ENCODE measurements at regions not wholly inside any gene's neighbourhood (a gene's known extent, or its start where the extent isn't known, plus 50 kb on each side); places are given as distances from the start of the nearest gene placed in this dataset.
"Not testable (repeated sequence)": the region's sequence is repeated elsewhere in the genome, so short reads cannot be mapped to it uniquely, and the experiment has no call there.

- Histone ChIP-seq H3K27me3 (no peaks in the 10 kb centered on the region), H3K27ac (no peak overlapping the region), H3K9me3 (peaks cover 30% of the 10 kb centered on the region), H3K9ac (no peak overlapping the region), H4K20me1 (no peaks in the 10 kb centered on the region), H3K4me3 (no peak overlapping the region), H3K36me3 (no peaks in the 10 kb centered on the region; the same call in 1 of the 2 replicates), H3K4me1 (peaks cover 26% of the 10 kb centered on the region), H3K4me2 (peak overlapping the region; percentile 57)
- no peak for TF ChIP-seq Cebpa-rat (IDR thresholded peaks at IDR 0.05)
These were observed 416.9 kb downstream of the PSAT1 start for GRCh38 chr9:78713614-78714405.

- TF ChIP-seq Cebpa-rat (IDR thresholded peaks at IDR 0.05) = no peak
These were observed 417.7 kb downstream of the PSAT1 start for GRCh38 chr9:78714576-78714975.

GRCh38 chr9:78719029-78719428 is 422.1 kb downstream of the PSAT1 start:
- H3K9ac ChIP-seq, H3K9me3 ChIP-seq, H3K27me3 ChIP-seq, H3K4me2 ChIP-seq, H3K27ac ChIP-seq, H3K4me3 ChIP-seq, H3K36me3 ChIP-seq, H4K20me1 ChIP-seq: not testable (repeated sequence)
- H3K4me1 ChIP-seq = peaks cover 11% of the 10 kb centered on the region

More at GRCh38 chr9:78714576-78714975, 417.7 kb downstream of the PSAT1 start:
- H3K9ac ChIP-seq = peak overlapping the region; percentile 51; the same call in 1 of the 2 replicates
- no peak overlapping the region for H3K4me3 ChIP-seq
- no peaks in the 10 kb centered on the region for H4K20me1 ChIP-seq
- no peaks in the 10 kb centered on the region; the same call in 1 of the 2 replicates for H3K36me3 ChIP-seq
- H3K27ac ChIP-seq = peak overlapping the region; percentile 32; the same call in 1 of the 2 replicates
- H3K4me1 ChIP-seq = peaks cover 24% of the 10 kb centered on the region
- peaks cover 22% of the 10 kb centered on the region for H3K9me3 ChIP-seq
- H3K4me2 ChIP-seq = peak overlapping the region; percentile 57
- H3K27me3 ChIP-seq = no peaks in the 10 kb centered on the region

- Histone ChIP-seq H3K4me3 (no peak overlapping the region), H3K9me3 (peaks cover 19% of the 10 kb centered on the region), H3K27ac (no peak overlapping the region), H4K20me1 (no peaks in the 10 kb centered on the region), H3K27me3 (no peaks in the 10 kb centered on the region), H3K4me2 (no peak overlapping the region), H3K36me3 (no peaks in the 10 kb centered on the region), H3K9ac (no peak overlapping the region), H3K4me1 (no peaks in the 10 kb centered on the region)
- TF ChIP-seq Cebpa-rat (IDR thresholded peaks at IDR 0.05) = no peak
These were observed 428.0 kb downstream of the PSAT1 start for GRCh38 chr9:78724896-78725295.

- no peaks in the 10 kb centered on the region for H3K27me3 ChIP-seq
- no peak for TF ChIP-seq Cebpa-rat (IDR thresholded peaks at IDR 0.05)
These were observed 428.6 kb downstream of the PSAT1 start for GRCh38 chr9:78725503-78725902.

GRCh38 chr9:78745331-78745730 is 448.4 kb downstream of the PSAT1 start:
- Histone ChIP-seq H3K9me3 (no peaks in the 10 kb centered on the region), H3K27ac (no peak overlapping the region), H4K20me1 (no peaks in the 10 kb centered on the region), H3K4me1 (no peaks in the 10 kb centered on the region), H3K9ac (no peak overlapping the region), H3K4me2 (no peak overlapping the region), H3K36me3 (no peaks in the 10 kb centered on the region), H3K27me3 (no peaks in the 10 kb centered on the region), H3K4me3 (no peak overlapping the region)
- TF ChIP-seq Cebpa-rat (IDR thresholded peaks at IDR 0.05) = no peak

More at GRCh38 chr9:78725503-78725902, 428.6 kb downstream of the PSAT1 start:
- Histone ChIP-seq H3K4me2 (no peak overlapping the region), H4K20me1 (no peaks in the 10 kb centered on the region), H3K9ac (no peak overlapping the region), H3K9me3 (peaks cover 19% of the 10 kb centered on the region), H3K4me1 (no peaks in the 10 kb centered on the region), H3K4me3 (no peak overlapping the region), H3K36me3 (no peaks in the 10 kb centered on the region), H3K27ac (no peak overlapping the region)

- Histone ChIP-seq H3K9me3 (no peaks in the 10 kb centered on the region), H4K20me1 (no peaks in the 10 kb centered on the region), H3K36me3 (no peaks in the 10 kb centered on the region), H3K4me3 (no peak overlapping the region), H3K4me1 (no peaks in the 10 kb centered on the region), H3K27me3 (no peaks in the 10 kb centered on the region), H3K9ac (no peak overlapping the region), H3K4me2 (no peak overlapping the region), H3K27ac (no peak overlapping the region)
- no peak for TF ChIP-seq Cebpa-rat (IDR thresholded peaks at IDR 0.05)
These were observed 449.1 kb downstream of the PSAT1 start for GRCh38 chr9:78746010-78746409.

- Histone ChIP-seq H3K9me3 (no peaks in the 10 kb centered on the region; the same call in 1 of the 2 replicates), H3K36me3 (no peaks in the 10 kb centered on the region), H3K4me1 (peaks cover 24% of the 10 kb centered on the region), H3K4me2 (no peak overlapping the region), H3K27ac (no peak overlapping the region), H3K27me3 (no peaks in the 10 kb centered on the region), H3K9ac (no peak overlapping the region), H4K20me1 (no peaks in the 10 kb centered on the region), H3K4me3 (no peak overlapping the region)
- no peak for TF ChIP-seq Cebpa-rat (IDR thresholded peaks at IDR 0.05)
These were observed 456.1 kb downstream of the PSAT1 start for GRCh38 chr9:78753039-78753438.

- TF ChIP-seq Cebpa-rat (IDR thresholded peaks at IDR 0.05) = no peak
- Histone ChIP-seq H3K4me1 (peaks cover 32% of the 10 kb centered on the region), H3K4me3 (peak overlapping the region; percentile 20; the same call in 1 of the 2 replicates), H3K27ac (no peak overlapping the region), H4K20me1 (no peaks in the 10 kb centered on the region), H3K9ac (no peak overlapping the region), H3K4me2 (peak overlapping the region; percentile 70), H3K36me3 (no peaks in the 10 kb centered on the region), H3K27me3 (no peaks in the 10 kb centered on the region), H3K9me3 (no peaks in the 10 kb centered on the region)
These were observed 460.0 kb downstream of the PSAT1 start for GRCh38 chr9:78756813-78757510.

GRCh38 chr9:78763424-78763823 is 466.5 kb downstream of the PSAT1 start:
- H4K20me1 ChIP-seq = no peaks in the 10 kb centered on the region
- no peak for TF ChIP-seq Cebpa-rat (IDR thresholded peaks at IDR 0.05)

More at GRCh38 chr9:78763424-78763823, 466.5 kb downstream of the PSAT1 start:
- Histone ChIP-seq H3K4me2 (peak overlapping the region; percentile 33), H3K36me3 (no peaks in the 10 kb centered on the region), H3K4me1 (peaks cover 51% of the 10 kb centered on the region), H3K27me3 (no peaks in the 10 kb centered on the region), H3K9me3 (no peaks in the 10 kb centered on the region), H3K27ac (no peak overlapping the region), H3K4me3 (no peak overlapping the region), H3K9ac (no peak overlapping the region)

Data from BLaER1 (cell line).